ENCODE measurements at regions not wholly inside any gene's neighbourhood (a gene's known extent, or its start where the extent isn't known, plus 50 kb on each side); places are given as distances from the start of the nearest gene placed in this dataset.

DNA sequence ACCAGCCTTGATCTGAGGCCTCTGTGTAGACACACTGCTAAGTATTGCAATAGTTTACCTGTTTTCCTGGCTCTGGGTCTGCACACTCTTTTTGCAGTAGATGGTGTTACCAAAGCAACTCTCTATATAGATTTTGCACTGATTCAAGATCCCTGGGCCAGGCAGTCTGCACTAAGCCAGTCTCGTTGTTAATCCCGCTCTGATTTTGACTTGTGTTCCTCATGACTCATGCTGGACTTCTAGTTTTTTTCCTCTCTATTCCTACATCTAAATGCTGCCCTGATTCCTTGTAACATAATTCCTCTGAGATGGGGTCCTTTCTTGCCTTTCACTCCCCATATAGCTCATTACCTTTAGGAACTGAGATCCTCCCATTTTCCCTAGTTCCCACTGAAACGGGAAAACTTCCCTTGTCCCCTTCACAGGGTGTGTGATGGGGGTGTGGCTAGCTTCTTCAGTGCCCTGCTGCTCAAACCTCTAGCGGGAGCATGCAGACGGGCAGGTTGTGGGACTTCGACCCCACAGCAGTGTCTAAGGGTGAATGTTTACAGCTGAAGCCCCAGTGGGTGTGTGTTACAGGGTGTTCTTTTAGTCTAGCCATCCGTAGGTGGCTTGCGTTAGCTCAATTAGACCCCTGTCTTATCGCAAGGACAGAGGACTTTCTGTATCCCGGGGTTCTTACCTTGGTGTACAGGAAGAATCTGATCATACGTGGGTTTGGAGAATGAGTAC is 106.5 kb upstream of the RAB3GAP2 start:
- TF ChIP-seq GATA3 (IDR thresholded peaks at IDR 0.05; ENCODE audit: low read depth, low read length): no peak
- no peak for TF ChIP-seq GATA2 (IDR thresholded peaks at IDR 0.05; ENCODE audit: low read depth, low read length)

DNA sequence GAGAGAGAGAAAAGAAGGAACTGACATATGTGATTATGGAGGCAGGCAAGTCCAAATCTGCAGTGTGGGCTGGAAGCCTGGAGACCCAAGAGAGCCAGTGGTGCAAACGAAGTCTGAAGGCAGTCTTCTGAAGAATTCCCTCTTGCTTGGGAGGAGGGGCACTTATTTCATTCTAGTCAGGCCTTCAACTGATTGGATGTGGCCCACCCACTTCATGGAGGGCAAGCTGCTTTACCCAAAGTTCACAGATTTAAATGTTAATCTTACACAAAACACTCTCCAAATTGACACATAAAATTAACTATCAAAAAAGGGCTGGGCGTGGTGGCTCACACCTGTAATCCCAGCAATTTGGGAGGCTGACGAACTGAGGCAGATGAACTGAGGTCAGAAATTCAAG is 103.5 kb upstream of the RAB3GAP2 start:
- TF ChIP-seq GATA3 (IDR thresholded peaks at IDR 0.05; ENCODE audit: low read depth, low read length) (no peak), GATA2 (IDR thresholded peaks at IDR 0.05; ENCODE audit: low read depth, low read length) (no peak)

DNA sequence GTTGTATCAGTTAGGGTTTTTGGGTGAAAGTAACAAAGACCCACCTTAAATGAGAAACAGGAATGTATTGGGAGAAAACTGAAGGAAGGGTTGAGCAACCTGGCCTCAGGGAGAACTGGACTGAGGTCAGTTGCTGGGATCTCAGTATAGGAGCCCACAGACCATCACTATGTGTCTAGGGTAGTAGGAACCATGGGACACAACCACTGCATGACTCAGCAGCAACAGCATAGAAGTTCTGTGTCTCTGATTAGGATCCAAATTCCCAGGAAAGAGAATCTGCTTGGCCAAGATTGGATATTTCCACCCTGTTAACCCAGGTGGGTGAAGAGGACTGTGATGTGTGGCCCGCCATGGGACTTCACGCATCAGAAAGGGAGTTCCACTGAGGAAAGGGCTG is 102.2 kb upstream of the RAB3GAP2 start:
- TF ChIP-seq GATA3 (IDR thresholded peaks at IDR 0.05; ENCODE audit: low read depth, low read length) (no peak), GATA2 (IDR thresholded peaks at IDR 0.05; ENCODE audit: low read depth, low read length) (no peak)

DNA sequence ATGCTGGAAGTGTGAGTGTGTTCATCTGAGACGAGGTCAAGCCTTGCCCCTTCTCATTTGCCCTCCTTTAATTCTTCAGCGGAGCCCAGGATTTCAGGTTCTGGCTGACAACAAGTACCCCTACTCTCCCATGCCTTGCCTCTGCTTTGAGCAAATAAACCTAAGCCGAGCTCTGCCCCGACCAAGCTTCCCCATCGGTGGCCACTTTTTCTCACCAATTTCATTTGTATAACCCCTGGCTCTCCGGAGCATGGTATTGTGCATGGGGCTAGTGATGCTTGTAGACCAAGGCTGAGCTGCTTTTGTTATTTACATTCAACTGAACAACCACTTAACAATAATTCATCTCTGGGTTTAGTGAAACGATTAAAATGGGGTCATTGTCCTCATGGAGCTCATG is 100.2 kb upstream of the RAB3GAP2 start:
- TF ChIP-seq GATA3 (IDR thresholded peaks at IDR 0.05; ENCODE audit: low read depth, low read length): no peak
- TF ChIP-seq GATA2 (IDR thresholded peaks at IDR 0.05; ENCODE audit: low read depth, low read length): no peak

DNA sequence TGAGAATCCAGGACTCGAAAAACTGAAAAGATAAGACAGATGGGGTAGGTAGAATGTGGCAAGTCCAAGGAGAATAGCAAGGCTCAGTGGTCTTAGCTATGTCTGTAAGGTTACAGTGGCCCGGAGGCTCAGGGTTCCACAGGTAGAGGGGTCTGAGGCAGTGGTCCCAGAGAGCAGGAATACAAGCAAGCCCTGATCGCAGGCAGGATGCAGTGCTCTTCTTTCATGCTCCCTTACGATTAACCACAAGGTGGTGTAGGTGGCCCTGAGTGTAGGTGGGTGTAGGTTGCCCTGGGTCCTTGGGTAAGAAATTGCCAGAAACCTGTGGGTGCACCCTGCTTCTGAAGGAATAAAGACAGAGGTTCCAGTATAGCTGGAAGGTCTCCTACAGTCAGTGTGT is 99.1 kb upstream of the RAB3GAP2 start:
- TF ChIP-seq GATA2 (IDR thresholded peaks at IDR 0.05; ENCODE audit: low read depth, low read length) (no peak), GATA3 (IDR thresholded peaks at IDR 0.05; ENCODE audit: low read depth, low read length) (no peak)

DNA sequence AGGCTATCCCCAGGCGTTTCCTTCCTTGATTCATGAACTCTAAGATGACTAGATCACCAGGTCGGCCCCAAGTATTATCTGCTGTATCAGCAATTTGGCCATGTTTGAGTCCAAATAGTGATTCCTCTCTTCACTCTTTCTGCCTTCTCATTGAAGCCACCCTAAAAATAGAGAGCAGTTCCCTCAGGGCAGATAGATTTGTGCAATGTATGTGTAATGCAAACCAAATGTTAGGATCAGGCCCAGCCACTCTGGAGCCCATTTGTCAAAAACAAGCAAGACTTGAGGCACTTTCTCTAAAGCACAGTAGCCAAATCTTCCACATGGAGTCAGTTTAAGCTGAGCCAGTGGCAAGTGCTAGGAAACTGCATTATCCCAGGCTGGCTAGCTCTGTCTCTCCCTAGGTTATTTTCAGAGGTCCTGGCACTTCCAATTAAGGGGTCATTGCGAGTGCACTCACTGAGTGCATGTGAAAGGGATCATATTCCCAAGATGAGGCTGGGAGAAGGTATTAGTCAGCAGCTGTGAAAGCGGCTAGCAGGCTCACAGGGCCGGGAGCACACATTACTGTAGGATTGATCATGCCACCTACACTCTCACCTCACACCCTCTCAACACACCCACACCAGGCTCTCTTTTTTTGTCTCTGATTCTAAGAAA is 97.9 kb upstream of the RAB3GAP2 start:
- TF ChIP-seq GATA3 (IDR thresholded peaks at IDR 0.05; ENCODE audit: low read depth, low read length) (peak; percentile 53; the same call in 1 of the 2 replicates), GATA2 (IDR thresholded peaks at IDR 0.05; ENCODE audit: low read depth, low read length) (peak; percentile 78)

DNA sequence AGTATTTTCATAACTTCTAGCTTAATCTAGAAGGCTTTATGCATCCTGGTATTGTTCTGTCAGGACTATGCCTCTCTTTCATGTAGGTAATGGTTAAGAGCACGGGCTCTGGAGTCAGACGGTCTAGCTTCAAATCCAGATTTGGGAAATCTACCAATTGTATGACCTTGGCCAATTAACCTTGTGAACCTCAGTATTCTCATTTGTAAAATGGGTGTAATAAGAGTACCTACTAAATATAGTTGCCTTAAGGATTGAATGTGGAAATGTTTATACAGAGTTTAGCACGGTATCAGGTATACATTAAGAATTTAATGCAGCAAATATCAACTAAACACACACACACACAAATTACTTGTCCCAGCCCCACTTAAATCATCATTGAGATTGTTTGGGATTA is 97.3 kb upstream of the RAB3GAP2 start:
- no peak for TF ChIP-seq GATA3 (IDR thresholded peaks at IDR 0.05; ENCODE audit: low read depth, low read length)
- TF ChIP-seq GATA2 (IDR thresholded peaks at IDR 0.05; ENCODE audit: low read depth, low read length): no peak

DNA sequence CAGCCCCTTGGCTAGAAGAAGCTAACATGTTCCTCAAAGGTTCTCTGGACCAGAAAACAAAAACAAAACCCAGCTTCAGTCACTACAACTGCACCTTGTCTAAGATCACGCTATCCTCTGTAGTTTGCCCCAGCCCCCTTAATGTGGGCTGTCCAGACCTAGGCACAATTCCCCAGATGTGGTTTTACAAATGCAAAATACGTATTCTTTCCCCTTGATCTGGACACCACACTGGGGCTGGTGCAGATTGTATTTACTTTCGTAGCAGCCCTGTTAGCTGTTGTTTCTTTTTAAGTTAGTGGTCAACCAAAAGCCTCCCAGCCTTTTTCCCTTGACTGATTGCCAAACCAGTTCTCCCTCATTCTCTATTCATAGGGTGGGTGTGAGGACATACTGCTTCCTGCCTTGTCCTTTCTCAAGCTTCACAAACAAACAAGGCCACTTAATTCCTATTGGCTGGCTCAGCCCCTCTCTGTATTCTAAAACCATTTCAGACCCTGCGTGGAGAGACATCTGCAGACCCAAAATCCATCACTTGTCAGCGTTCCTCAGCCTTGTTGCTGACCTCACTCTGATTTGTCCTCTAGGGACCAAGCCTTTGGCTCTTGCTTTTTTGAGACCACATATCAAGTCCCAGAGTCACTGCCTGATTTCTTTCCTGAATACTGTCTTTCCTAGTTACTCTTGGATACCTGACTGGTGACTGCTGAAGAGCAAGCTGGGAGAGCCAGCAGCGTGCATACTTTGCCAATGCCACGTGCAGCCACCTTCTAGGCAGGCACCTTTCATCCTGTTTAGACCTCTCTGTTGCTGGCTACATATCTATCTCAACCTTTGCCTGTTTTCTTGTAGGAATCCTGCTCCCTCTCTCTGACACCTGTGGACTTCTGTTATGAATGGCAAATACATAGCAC is 96.4 kb upstream of the RAB3GAP2 start:
- TF ChIP-seq GATA2 (IDR thresholded peaks at IDR 0.05; ENCODE audit: low read depth, low read length): no peak
- TF ChIP-seq GATA3 (IDR thresholded peaks at IDR 0.05; ENCODE audit: low read depth, low read length): no peak

DNA sequence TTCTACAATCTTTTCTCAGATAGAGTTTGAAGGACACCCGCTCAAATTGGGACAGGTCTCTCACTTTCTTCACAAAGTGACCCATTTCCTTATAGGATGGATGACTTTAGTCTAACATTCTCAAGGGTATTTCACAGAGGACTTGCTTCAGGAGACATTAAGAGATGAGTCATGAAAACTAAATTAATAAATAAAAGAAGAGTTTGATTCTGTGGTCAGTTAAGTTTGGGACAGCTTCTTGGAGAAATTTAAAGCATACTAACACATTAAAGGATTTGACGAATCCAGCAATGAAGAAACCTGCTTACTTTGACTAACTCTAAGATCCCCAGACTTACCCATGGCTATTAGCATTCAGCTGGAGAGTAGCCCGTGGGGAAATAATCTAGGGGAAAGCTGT is 95.6 kb upstream of the RAB3GAP2 start:
- TF ChIP-seq GATA3 (IDR thresholded peaks at IDR 0.05; ENCODE audit: low read depth, low read length) (no peak), GATA2 (IDR thresholded peaks at IDR 0.05; ENCODE audit: low read depth, low read length) (no peak)

DNA sequence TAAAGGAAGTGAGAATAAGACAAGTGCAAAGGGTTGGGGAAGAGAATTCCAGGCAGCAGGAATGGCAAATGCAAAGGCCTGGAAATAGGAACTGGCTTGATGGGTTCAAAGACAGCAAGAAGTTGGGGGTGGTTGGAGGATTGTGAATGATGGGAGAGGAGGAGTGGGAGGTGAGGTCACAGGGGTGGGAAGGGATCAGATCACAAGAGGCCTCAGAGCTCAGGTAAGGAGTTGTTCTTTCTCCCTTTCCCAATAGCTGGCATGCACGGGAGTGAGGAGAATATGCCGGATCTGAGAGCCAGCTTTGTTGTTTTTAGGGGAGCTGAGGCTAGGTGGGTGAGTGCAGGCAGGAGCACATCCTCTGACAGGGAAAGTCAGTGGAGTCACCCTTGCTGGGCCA is 94.0 kb upstream of the RAB3GAP2 start:
- TF ChIP-seq GATA2 (IDR thresholded peaks at IDR 0.05; ENCODE audit: low read depth, low read length) (no peak), GATA3 (IDR thresholded peaks at IDR 0.05; ENCODE audit: low read depth, low read length) (no peak)

DNA sequence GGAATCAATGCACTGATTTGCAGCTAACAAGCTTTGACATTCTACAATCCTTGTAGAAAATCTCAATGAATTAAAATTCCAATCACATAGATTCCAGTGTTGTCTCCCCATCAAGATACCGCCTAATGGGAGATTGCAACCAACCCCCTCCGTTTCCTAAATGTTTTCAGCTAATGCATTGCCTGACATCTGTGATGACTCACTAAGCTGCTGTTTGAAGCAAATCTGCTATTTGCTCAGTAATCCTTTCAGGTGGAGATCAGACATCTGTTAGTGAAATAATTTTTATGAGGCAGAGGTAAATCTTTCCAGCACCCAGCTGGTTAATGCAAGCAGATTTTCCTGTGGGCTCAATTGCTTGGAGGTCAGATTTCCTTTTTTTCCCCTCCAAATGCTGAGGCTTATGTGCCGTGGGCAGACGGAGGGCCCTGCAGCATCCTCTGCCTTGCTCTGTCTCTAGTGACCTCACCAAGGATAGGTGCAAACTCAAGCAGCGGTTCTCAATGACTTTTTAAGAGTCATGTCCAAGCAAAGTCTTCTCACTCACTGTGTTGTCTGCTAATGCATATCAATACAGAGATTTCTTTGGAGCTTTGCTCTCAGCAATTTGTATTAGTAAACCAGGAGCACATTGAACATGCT is 91.1 kb upstream of the RAB3GAP2 start:
- TF ChIP-seq GATA3 (IDR thresholded peaks at IDR 0.05; ENCODE audit: low read depth, low read length) (peak; percentile 60), GATA2 (IDR thresholded peaks at IDR 0.05; ENCODE audit: low read depth, low read length) (peak; percentile 86)

DNA sequence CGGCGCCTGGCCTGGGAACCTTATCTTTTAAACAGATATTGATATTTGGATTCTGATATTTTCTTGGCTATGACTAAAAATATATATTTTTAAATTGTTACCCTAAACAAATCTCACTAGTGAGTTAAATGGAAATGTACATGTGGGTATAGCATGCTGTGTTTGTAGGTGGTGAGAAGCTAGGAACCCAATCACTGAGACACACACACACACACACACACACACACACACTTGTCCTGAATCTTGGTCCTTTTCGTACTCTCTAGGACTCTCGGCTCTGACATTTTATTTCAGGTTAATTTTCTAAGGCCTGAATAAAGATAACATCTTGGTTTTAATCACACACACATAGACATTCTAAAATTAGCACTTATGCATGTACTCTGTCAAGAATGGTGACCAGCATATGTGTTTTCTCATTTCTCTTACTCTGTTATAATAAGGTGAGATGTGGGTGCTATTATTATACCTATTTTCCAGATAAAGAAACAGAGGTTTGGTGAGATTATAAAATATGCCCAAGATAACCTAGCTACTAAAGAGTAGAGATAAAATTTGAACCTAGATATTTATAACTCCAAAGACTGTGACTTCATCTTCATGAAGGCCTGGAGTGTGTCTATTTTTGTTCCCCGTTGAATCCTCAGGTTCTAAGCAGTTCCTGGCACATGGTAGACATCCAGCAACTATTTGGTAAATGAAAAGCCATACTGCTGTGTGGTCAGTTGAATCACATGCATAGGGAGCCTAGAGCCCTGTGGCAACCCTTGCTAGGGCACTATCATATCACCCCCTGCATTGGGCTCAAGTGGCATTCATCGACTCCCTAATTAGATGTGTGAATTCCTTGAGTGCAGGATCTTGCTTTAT is 85.0 kb upstream of the RAB3GAP2 start:
- TF ChIP-seq GATA3 (IDR thresholded peaks at IDR 0.05; ENCODE audit: low read depth, low read length): no peak
- no peak for TF ChIP-seq GATA2 (IDR thresholded peaks at IDR 0.05; ENCODE audit: low read depth, low read length)

All from SH-SY5Y (cell line).